ENCODE measurements at regions not wholly inside any gene's neighbourhood (a gene's known extent, or its start where the extent isn't known, plus 50 kb on each side); places are given as distances from the start of the nearest gene placed in this dataset.

- Mint-ChIP-seq H3K36me3 (no peaks in the 10 kb centered on the region), H3K4me1 (no peaks in the 10 kb centered on the region), H3K27ac (peak overlapping the region in 2 of 3 donors; percentile 58 to 67), H3K4me3 (no peak overlapping the region), H3K27me3 (peaks cover 14% of the 10 kb centered on the region), H3K9me3 (no peaks in the 10 kb centered on the region)
- Histone ChIP-seq H3K4me3 (ENCODE audit: low read depth, low read length) (no peak overlapping the region), H3K9me3 (ENCODE audit: control insufficient read depth in 2 of 2, low read length in 2 of 2) (no peaks in the 10 kb centered on the region), H3K27ac (ENCODE audit: insufficient read depth, low read length, poor library complexity, severe bottlenecking) (no peak overlapping the region), H3K36me3 (ENCODE audit: control insufficient read depth, insufficient read depth, low read length) (no peaks in the 10 kb centered on the region), H3K4me1 (ENCODE audit: control insufficient read depth, insufficient read depth, low read length, poor library complexity, severe bottlenecking) (no peaks in the 10 kb centered on the region), H3K27me3 (ENCODE audit: control insufficient read depth, insufficient read depth, low read length) (no peaks in the 10 kb centered on the region)
- ATAC-seq (ENCODE audit: low read depth in 2 of 2) (no peak), DNase-seq (no peak)
Observed at GRCh38 chr10:132480356-132480755, 57.2 kb upstream of the INPP5A start.

DNA sequence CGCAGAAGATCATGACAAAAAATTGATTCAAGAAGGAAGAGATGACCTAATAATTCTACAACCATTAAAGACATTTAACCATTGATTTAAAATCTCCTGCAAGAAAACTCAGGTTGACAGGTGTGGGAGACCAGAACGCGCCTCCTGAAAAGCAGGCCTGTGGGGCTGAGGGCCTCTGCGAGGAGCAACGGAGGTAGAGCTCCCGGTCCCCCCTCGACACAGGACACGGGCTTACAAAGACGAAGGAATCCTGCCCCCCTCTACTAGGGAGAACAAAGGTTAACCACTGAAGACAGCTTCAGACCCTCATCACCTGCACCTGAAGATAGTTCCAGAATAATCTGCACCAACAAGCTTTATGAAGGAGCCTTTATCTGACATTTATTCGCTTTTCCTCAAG is 55.9 kb upstream of the INPP5A start:
- Mint-ChIP-seq H3K4me1 (no peaks in the 10 kb centered on the region), H3K27me3 (peaks cover 10% of the 10 kb centered on the region), H3K9me3 (no peaks in the 10 kb centered on the region), H3K4me3 (no peak overlapping the region), H3K27ac (no peak overlapping the region), H3K36me3 (no peaks in the 10 kb centered on the region)
- DNase-seq: no peak
- ATAC-seq (ENCODE audit: low read depth in 2 of 2): no peak
- H3K4me3 ChIP-seq (ENCODE audit: low read depth, low read length): no peak overlapping the region
- no peak overlapping the region for H3K27ac ChIP-seq (ENCODE audit: insufficient read depth, low read length, poor library complexity, severe bottlenecking)
- no peaks in the 10 kb centered on the region for H3K4me1 ChIP-seq (ENCODE audit: control insufficient read depth, insufficient read depth, low read length, poor library complexity, severe bottlenecking)
- H3K9me3 ChIP-seq (ENCODE audit: control insufficient read depth in 2 of 2, low read length in 2 of 2): no peaks in the 10 kb centered on the region
- H3K36me3 ChIP-seq (ENCODE audit: control insufficient read depth, insufficient read depth, low read length): no peaks in the 10 kb centered on the region
- H3K27me3 ChIP-seq (ENCODE audit: control insufficient read depth, insufficient read depth, low read length): no peaks in the 10 kb centered on the region

- Mint-ChIP-seq H3K4me1 (no peaks in the 10 kb centered on the region), H3K4me3 (no peak overlapping the region), H3K9me3 (no peaks in the 10 kb centered on the region), H3K27ac (no peak overlapping the region), H3K36me3 (no peaks in the 10 kb centered on the region), H3K27me3 (peaks cover 10% of the 10 kb centered on the region)
- Histone ChIP-seq H3K4me1 (ENCODE audit: control insufficient read depth, insufficient read depth, low read length, poor library complexity, severe bottlenecking) (no peaks in the 10 kb centered on the region), H3K27me3 (ENCODE audit: control insufficient read depth, insufficient read depth, low read length) (no peaks in the 10 kb centered on the region), H3K4me3 (ENCODE audit: low read depth, low read length) (no peak overlapping the region), H3K27ac (ENCODE audit: insufficient read depth, low read length, poor library complexity, severe bottlenecking) (no peak overlapping the region), H3K36me3 (ENCODE audit: control insufficient read depth, insufficient read depth, low read length) (no peaks in the 10 kb centered on the region), H3K9me3 (ENCODE audit: control insufficient read depth in 2 of 2, low read length in 2 of 2) (no peaks in the 10 kb centered on the region)
- DNase-seq (no peak), ATAC-seq (ENCODE audit: low read depth in 2 of 2) (no peak)
Observed at GRCh38 chr10:132482090-132482800, 55.3 kb upstream of the INPP5A start.

DNA sequence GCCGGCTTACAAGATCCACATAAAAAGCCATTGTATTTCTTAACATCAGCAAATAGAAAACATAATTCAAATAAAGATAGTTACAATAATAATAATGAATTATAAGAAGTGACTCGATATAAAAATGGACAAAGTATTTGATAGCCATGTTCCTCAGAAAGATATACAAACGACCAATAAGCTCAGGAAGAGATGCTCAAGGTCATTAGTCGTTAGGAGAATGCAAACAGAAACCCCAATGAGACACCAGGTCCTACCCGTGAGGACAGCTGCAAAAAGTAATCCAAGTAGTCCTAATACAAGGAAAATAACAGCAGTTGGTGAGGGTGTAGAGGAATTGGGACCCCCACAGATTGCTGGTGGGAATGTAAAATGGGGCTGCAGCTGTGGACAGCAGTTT is 54.2 kb upstream of the INPP5A start:
- Histone ChIP-seq H3K4me1 (ENCODE audit: control insufficient read depth, insufficient read depth, low read length, poor library complexity, severe bottlenecking) (no peaks in the 10 kb centered on the region), H3K9me3 (ENCODE audit: control insufficient read depth in 2 of 2, low read length in 2 of 2) (no peaks in the 10 kb centered on the region), H3K36me3 (ENCODE audit: control insufficient read depth, insufficient read depth, low read length) (no peaks in the 10 kb centered on the region), H3K27ac (ENCODE audit: insufficient read depth, low read length, poor library complexity, severe bottlenecking) (no peak overlapping the region), H3K4me3 (ENCODE audit: low read depth, low read length) (no peak overlapping the region), H3K27me3 (ENCODE audit: control insufficient read depth, insufficient read depth, low read length) (no peaks in the 10 kb centered on the region)
- Mint-ChIP-seq H3K27ac (no peak overlapping the region), H3K27me3 (peaks cover 10% of the 10 kb centered on the region), H3K4me3 (no peak overlapping the region), H3K36me3 (no peaks in the 10 kb centered on the region), H3K4me1 (no peaks in the 10 kb centered on the region), H3K9me3 (no peaks in the 10 kb centered on the region)
- DNase-seq (no peak), ATAC-seq (ENCODE audit: low read depth in 2 of 2) (no peak)

DNA sequence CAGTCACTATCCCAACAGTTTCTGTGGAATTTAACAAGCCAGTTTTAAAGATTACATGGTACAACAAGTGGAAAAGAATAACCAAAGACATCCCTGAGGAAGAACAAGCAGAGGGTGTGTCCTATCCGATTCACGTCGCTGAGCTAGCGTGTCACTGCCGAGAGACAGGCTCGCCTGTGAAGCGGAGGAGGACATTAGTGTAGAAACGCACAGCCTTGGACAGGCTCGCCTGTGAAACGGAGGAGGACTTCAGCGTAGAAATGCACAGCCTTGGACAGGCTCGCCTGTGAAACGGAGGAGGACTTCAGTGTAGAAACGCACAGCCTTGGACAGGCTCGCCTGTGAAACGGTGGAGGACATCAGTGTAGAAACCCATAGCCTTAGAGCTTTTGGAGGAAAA is 52.7 kb upstream of the INPP5A start:
- Histone ChIP-seq H3K27ac (ENCODE audit: insufficient read depth, low read length, poor library complexity, severe bottlenecking) (no peak overlapping the region), H3K9me3 (ENCODE audit: control insufficient read depth in 2 of 2, low read length in 2 of 2) (no peaks in the 10 kb centered on the region), H3K36me3 (ENCODE audit: control insufficient read depth, insufficient read depth, low read length) (no peaks in the 10 kb centered on the region), H3K4me3 (ENCODE audit: low read depth, low read length) (no peak overlapping the region), H3K27me3 (ENCODE audit: control insufficient read depth, insufficient read depth, low read length) (no peaks in the 10 kb centered on the region), H3K4me1 (ENCODE audit: control insufficient read depth, insufficient read depth, low read length, poor library complexity, severe bottlenecking) (no peaks in the 10 kb centered on the region)
- Mint-ChIP-seq H3K4me1 (no peaks in the 10 kb centered on the region), H3K36me3 (no peaks in the 10 kb centered on the region), H3K27me3 (peaks cover 9% of the 10 kb centered on the region), H3K27ac (peak overlapping the region in 1 of 3 donors; percentile 7), H3K4me3 (no peak overlapping the region), H3K9me3 (no peaks in the 10 kb centered on the region)
- DNase-seq: no peak
- ATAC-seq (ENCODE audit: low read depth in 2 of 2): no peak

GRCh38 chr10:132485391-132485790 is 52.2 kb upstream of the INPP5A start:
- no peak for ATAC-seq (ENCODE audit: low read depth in 2 of 2)
- Histone ChIP-seq H3K4me3 (ENCODE audit: low read depth, low read length) (no peak overlapping the region), H3K27me3 (ENCODE audit: control insufficient read depth, insufficient read depth, low read length) (no peaks in the 10 kb centered on the region), H3K4me1 (ENCODE audit: control insufficient read depth, insufficient read depth, low read length, poor library complexity, severe bottlenecking) (no peaks in the 10 kb centered on the region), H3K9me3 (ENCODE audit: control insufficient read depth in 2 of 2, low read length in 2 of 2) (no peaks in the 10 kb centered on the region), H3K27ac (ENCODE audit: insufficient read depth, low read length, poor library complexity, severe bottlenecking) (no peak overlapping the region), H3K36me3 (ENCODE audit: control insufficient read depth, insufficient read depth, low read length) (no peaks in the 10 kb centered on the region)
- Mint-ChIP-seq H3K27me3 (peaks cover 5% of the 10 kb centered on the region), H3K36me3 (no peaks in the 10 kb centered on the region), H3K27ac (no peak overlapping the region), H3K9me3 (no peaks in the 10 kb centered on the region), H3K4me3 (no peak overlapping the region), H3K4me1 (no peaks in the 10 kb centered on the region)
- DNase-seq: no peak

DNA sequence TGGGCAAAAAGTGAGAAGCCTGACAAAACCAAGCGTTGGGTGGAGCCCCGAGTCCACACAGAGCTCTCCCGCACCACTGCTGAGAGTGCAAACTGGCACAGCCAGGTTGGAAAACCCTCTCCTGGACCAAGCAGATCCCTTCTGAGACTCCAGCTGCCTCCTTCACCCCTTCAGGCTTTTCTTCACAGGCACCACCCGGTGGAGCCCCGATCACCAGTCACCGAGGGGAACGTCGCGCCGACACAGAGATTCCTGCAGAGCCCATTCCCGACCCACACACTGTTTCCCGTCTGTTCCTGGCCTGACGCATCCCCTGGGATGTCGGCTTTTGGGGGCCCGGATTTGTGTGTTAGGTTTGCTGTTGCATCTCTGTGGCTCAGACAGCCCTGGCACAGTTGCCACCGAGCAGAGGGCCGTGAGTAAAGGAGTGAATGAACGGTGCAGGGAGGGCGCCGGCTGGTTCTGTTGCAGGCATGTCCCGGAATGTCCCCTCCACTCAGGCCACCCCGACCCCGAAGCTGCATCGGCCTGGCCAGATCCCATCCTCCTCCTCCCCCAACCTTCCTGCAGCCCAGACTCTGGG is 51.0 kb upstream of the INPP5A start:
- no peak overlapping the region for H3K27ac ChIP-seq (ENCODE audit: insufficient read depth, low read length, poor library complexity, severe bottlenecking)
- H3K4me1 ChIP-seq (ENCODE audit: control insufficient read depth, insufficient read depth, low read length, poor library complexity, severe bottlenecking): no peaks in the 10 kb centered on the region
- Mint-ChIP-seq H3K4me1 (no peaks in the 10 kb centered on the region), H3K36me3 (no peaks in the 10 kb centered on the region), H3K27ac (no peak overlapping the region), H3K4me3 (no peak overlapping the region), H3K9me3 (no peaks in the 10 kb centered on the region), H3K27me3 (peaks cover 5% of the 10 kb centered on the region)
- DNase-seq: no peak
- H3K36me3 ChIP-seq (ENCODE audit: control insufficient read depth, insufficient read depth, low read length): no peaks in the 10 kb centered on the region
- H3K27me3 ChIP-seq (ENCODE audit: control insufficient read depth, insufficient read depth, low read length): no peaks in the 10 kb centered on the region
- no peak for ATAC-seq (ENCODE audit: low read depth in 2 of 2)
- H3K9me3 ChIP-seq (ENCODE audit: control insufficient read depth in 2 of 2, low read length in 2 of 2): no peaks in the 10 kb centered on the region
- no peak overlapping the region for H3K4me3 ChIP-seq (ENCODE audit: low read depth, low read length)
